GM03348 (cell line): ENCODE measurements at regions not wholly inside any gene's neighbourhood (a gene's known extent, or its start where the extent isn't known, plus 50 kb on each side); places are given as distances from the start of the nearest gene placed in this dataset.
"Not testable (repeated sequence)": the region's sequence is repeated elsewhere in the genome, so short reads cannot be mapped to it uniquely, and the experiment has no call there.

Experiments used
- DNase-seq: peaks from one replicate; pipeline ENCODE4 v3.0.0; 2012; ENCODE audit warnings: low spot score

GRCh38 chrX:115402299-115402698 is 112.8 kb downstream of the LUZP4 start:
- DNase-seq = no peak

DNA sequence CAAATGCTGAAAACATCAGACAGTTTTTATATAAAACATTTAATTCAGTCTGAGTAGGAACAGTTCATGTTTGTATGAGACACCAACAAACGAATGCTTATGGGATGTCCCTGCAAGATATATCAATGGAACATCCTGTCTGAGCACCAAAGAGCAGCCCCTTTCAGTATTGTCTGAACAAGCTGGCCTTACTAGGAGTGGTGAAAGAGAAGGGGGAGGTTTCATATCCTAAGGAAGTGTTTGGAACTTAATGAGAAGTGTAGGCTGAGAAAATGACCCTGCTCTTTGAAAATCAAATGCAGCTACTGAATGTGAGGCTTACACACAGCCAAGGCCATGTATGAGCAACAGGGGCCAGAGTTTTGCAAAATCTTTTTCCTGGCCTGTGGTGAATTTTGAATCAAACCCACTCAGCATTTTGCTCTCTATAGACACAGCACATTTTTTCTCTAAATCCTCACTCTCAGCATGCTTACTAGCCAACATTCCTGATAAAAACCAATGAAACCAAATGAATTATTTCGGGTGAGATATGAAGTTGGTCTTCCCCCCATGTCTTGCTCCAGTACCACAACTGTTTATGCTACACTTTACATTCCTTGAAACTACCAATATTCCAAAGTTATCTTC is 119.4 kb downstream of the LUZP4 start:
- peak; percentile 4 for DNase-seq

- DNase-seq = no peak
These were observed 120.0 kb downstream of the LUZP4 start for GRCh38 chrX:115409551-115409950.

GRCh38 chrX:115410731-115411428 is 121.4 kb downstream of the LUZP4 start:
- DNase-seq = no peak

- no peak for DNase-seq
These were observed 123.8 kb downstream of the LUZP4 start for GRCh38 chrX:115413246-115413878.

DNA sequence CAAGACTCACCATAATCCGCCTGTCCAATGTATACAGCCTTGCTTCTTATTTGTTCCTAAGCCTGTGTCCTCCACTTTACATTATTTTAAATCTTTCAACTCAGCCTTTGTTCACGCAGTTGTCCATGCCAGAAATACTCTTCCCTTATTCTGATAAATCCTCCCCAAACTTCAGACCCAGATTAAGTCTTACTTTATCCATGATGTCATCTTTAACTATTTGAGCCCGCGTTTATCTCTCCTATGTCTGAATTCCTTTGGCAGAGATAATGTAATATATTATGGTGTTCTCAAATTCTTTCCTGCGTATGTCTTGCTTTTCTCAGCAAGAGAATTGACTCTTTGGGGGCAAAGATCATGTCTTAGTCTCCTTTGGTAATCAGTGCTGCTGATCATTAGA is 129.6 kb downstream of the LUZP4 start:
- no peak for DNase-seq

- no peak for DNase-seq
These were observed 133.6 kb downstream of the LUZP4 start for GRCh38 chrX:115423086-115423485.

DNA sequence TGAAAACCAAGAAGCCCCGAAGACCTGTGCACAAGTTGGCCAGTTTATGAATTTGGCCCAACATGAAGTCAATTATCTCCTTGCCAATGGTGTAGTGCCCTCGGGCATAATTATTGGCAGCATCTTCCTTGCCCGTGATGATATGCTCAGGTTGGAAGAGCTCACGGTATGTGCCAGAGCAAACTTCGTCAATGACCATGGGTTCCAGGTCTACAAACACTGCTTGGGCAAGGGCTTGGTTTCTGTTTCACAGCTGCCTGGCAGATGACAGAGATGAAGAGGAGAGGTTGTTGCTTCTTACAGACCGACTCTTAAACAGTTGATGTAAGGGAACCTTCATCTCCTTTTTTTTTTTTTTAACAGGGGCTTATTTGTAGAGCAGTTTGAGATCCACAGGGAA is 135.6 kb upstream of the PLS3 start:
- DNase-seq = no peak

GRCh38 chrX:115427861-115428410 is 133.0 kb upstream of the PLS3 start:
- DNase-seq = no peak

- DNase-seq = not testable (repeated sequence)
These were observed 126.1 kb upstream of the PLS3 start for GRCh38 chrX:115434834-115435233.

- DNase-seq = no peak
These were observed 123.0 kb upstream of the PLS3 start for GRCh38 chrX:115437841-115438595.

GRCh38 chrX:115448146-115448545 is 112.8 kb upstream of the PLS3 start:
- no peak for DNase-seq

DNA sequence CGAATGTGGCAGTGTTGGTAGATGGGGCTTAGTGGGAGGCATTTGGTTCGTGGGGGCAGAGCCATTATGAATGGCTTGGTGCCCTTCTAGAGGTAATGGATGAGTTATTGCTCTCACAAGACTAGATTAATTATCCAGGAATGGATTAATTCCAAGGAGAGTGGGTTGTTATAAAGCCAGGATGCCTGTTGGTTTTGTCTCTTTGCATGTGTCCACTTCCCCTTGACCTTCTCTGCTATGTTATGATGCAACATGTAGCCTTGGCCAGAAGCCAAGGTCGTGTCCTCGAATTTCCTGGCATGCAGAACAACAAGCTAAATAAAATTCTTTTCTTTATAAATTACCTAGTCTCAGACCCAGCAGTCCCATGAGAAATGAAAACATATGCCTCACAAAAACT is 111.2 kb upstream of the PLS3 start:
- DNase-seq = no peak

GRCh38 chrX:115452251-115452650 is 108.7 kb upstream of the PLS3 start:
- DNase-seq = peak; percentile 3

- DNase-seq = peak; percentile 42
These were observed 100.8 kb upstream of the PLS3 start for GRCh38 chrX:115459883-115460880.

DNA sequence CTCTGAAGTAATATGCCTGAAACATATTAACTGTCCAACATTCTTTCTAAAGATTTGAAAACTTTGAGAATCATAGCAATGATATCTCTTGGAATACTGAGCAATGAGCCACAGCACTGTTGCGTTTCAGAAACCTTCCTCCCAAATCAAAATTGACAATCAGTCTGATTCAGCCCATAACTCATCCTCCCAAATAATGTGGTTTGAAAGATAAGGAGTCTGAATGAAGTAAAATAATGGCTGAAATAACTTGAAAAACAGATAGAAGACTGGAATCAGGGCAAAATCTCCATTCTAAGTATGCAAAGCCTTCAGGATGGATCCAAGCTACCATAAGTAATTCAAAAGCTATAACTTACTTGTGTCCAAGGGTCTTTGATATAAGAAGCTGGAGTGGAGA is 98.6 kb upstream of the PLS3 start:
- DNase-seq = no peak

- DNase-seq = no peak
These were observed 93.0 kb upstream of the PLS3 start for GRCh38 chrX:115467961-115468360.

DNA sequence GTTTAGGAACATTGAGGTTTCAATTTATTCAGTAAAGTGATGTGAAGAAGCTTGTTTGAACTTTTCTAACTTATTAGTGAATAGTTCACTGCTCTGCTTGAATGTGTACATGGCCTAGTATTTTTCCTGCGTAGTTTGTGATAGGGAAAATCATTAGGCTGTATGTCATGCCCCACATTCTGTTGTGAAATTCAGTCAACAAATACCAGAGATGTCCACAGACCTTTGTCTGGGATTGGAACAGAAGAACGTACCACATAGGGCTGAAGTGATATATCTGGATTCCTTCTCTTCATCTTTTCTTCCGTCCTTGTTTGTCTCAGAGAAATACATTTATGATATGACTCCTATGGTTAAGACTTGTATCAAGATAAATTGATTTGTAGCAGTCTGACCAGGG is 88.8 kb upstream of the PLS3 start:
- DNase-seq = no peak

DNA sequence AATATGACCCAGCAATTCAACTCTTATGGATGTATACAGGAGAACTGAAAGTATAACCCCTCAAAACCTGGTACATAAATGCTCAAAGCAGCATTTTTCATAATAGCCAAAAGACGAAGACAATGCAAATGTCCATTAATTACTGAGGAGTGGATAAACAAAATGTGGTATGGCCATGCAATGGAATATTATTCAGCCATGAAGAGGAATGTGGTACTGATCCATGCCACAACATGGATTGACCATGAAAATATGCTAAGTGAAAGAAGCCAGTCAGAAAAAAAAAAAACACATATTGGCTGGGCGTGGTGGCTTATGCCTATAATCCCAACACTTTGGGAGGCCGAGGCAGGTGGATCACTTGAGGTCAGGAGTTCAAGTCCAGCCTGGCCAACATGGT is 74.5 kb upstream of the PLS3 start:
- no peak for DNase-seq

DNA sequence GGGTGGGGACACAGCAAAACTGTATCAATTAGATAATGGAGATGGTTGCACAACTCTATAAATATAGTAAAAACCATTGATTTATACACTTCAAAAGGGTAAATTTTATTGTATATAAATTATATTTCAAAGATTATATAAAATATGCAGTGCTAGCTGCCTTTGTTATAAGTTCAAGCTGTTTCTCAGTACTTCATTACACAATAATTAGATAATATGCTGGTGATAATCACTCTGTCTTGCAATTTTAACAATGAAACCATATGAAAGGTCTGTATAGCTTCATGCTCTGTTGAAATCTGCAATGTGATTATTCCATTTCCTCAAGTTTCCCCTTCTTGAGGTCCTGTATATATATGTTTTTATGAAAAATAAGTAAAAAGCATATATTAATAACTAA is 73.4 kb upstream of the PLS3 start:
- DNase-seq = no peak

GRCh38 chrX:115490814-115491213 is 70.2 kb upstream of the PLS3 start:
- DNase-seq = no peak
